ENCODE measurements at regions not wholly inside any gene's neighbourhood (a gene's known extent, or its start where the extent isn't known, plus 50 kb on each side); places are given as distances from the start of the nearest gene placed in this dataset.

DNA sequence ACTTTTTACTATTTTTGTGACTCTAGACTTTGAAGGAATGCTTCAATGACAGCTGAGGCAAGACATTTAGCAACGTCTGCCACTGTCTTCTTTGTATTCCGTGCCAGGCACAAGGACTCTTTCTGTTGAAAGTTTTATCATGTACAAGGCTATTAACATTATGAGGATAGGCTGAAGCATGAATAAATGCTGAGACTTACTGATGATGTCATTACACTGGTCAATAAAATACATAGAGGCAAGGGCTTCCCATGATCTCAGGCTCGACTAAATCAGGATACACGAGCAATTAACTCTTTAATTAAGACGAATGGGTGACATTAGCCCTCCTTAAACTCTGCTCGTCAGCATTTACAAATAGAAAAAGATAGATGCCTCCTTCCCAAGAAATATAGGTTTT, 1393.3 kb upstream of the WWC1 start:
- TF ChIP-seq CTCF (conservative IDR thresholded peaks at IDR 0.05; ENCODE audit: low read length) (no peak), EZH2phosphoT487 (IDR thresholded peaks at IDR 0.05; ENCODE audit: borderline replicate concordance, low read depth, low read length) (no peak)
